Neuron (in vitro differentiated cells): ENCODE measurements at regions not wholly inside any gene's neighbourhood (a gene's known extent, or its start where the extent isn't known, plus 50 kb on each side); places are given as distances from the start of the nearest gene placed in this dataset.

Experiments used
- H2AFZ ChIP-seq: one replicate; pipeline ENCODE4 v1.6.1; 2013; ENCODE audit warnings: low read depth, mild to moderate bottlenecking, inconsistent platforms, low read length, moderate library complexity
- H3K27me3 ChIP-seq: one replicate; pipeline ENCODE4 v1.6.1; 2013; ENCODE audit warnings: low read length; ENCODE audit not compliant: insufficient read depth
- H3K36me3 ChIP-seq: one replicate; pipeline ENCODE4 v1.6.1; 2013; ENCODE audit warnings: low read length; ENCODE audit not compliant: insufficient read depth
- H3K4me1 ChIP-seq: one replicate; pipeline ENCODE4 v1.6.1; 2013; ENCODE audit warnings: low read length; ENCODE audit not compliant: insufficient read depth
- H3K4me3 ChIP-seq: 2 replicates; pipeline ENCODE4 v1.5.1; 2013; ENCODE audit warnings: mild to moderate bottlenecking, low read length, moderate library complexity
- H3K9me3 ChIP-seq: one replicate; pipeline ENCODE4 v1.6.1; 2013; ENCODE audit warnings: low read length

DNA sequence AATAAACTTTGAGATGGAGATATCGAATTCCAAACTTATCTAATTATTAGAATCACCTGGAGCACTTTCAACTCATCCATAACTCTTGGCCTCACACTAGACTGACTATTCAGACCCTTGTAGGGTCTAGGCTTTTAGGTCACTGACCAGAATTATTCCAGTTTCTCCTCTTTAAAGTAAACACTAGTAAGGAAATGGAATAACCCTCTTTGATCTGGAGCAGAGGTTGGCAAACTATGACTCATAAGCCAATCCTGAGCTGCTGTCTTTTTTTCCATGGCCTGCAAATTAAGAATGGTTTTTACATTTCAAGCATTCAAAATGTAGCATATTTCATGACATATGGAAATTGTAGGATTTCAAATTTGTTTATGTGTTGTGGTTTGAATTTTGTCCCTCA, 1601.9 kb downstream of the REEP3 start:
- H3K36me3 ChIP-seq: no peaks in the 10 kb centered on the region
- H3K27me3 ChIP-seq: no peaks in the 10 kb centered on the region
- H3K4me1 ChIP-seq: no peaks in the 10 kb centered on the region
- no peaks in the 10 kb centered on the region for H3K9me3 ChIP-seq
- no peak overlapping the region for H3K4me3 ChIP-seq
- no peak overlapping the region for H2AFZ ChIP-seq

- Histone ChIP-seq H3K27me3 (no peaks in the 10 kb centered on the region), H3K4me3 (no peak overlapping the region), H2AFZ (no peak overlapping the region), H3K9me3 (no peaks in the 10 kb centered on the region), H3K36me3 (no peaks in the 10 kb centered on the region), H3K4me1 (no peaks in the 10 kb centered on the region)
These were observed 1604.0 kb downstream of the REEP3 start for GRCh38 chr10:65125212-65125611.

DNA sequence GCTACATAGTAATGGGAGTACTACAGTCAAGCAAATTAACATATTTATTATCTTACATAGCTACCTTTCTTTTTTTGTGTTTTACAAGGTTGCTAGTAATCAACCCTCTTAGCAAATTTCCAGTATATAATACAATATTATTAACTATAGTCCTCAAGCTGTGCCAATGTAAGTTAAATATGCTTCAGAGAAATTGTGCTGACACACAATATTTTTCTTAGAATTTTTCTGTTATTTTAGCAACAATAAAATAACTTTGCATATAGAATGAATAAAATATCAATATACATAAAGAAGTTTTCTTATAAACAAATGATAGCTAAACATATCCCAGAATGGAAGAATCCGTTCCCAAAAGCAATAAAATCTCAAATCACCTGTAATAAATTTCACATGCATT, 1605.1 kb downstream of the REEP3 start:
- Histone ChIP-seq H3K4me3 (no peak overlapping the region), H2AFZ (no peak overlapping the region), H3K9me3 (no peaks in the 10 kb centered on the region)

DNA sequence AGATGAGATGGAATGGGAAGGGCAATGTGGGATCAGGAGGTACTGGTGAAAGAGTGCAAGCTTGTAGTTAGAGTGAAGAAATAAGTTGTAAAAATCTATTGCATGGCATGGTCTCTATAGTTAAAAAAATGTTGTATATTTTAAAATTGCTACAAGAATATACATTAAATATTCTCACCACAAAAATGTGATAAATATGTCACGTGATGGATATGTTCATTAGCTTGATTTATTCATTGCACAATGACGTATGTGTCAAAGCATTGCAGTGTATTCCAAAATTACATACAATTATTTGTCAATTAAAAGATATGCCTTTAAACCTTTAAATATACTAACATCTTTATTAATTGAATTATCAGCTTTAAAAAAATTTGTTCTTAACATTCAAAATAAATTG, 1607.1 kb downstream of the REEP3 start:
- H3K9me3 ChIP-seq: no peaks in the 10 kb centered on the region
- no peaks in the 10 kb centered on the region for H3K27me3 ChIP-seq
- no peak overlapping the region for H3K4me3 ChIP-seq
- H3K4me1 ChIP-seq: no peaks in the 10 kb centered on the region
- no peak overlapping the region for H2AFZ ChIP-seq
- H3K36me3 ChIP-seq: no peaks in the 10 kb centered on the region

More for the DNA sequence above, 1605.1 kb downstream of the REEP3 start:
- H3K36me3 ChIP-seq: no peaks in the 10 kb centered on the region
- no peaks in the 10 kb centered on the region for H3K27me3 ChIP-seq
- H3K4me1 ChIP-seq: no peaks in the 10 kb centered on the region

- Histone ChIP-seq H3K9me3 (no peaks in the 10 kb centered on the region), H3K4me3 (no peak overlapping the region), H3K36me3 (no peaks in the 10 kb centered on the region), H2AFZ (no peak overlapping the region), H3K4me1 (no peaks in the 10 kb centered on the region), H3K27me3 (no peaks in the 10 kb centered on the region)
These were observed 1609.1 kb downstream of the REEP3 start for GRCh38 chr10:65130162-65130758.

DNA sequence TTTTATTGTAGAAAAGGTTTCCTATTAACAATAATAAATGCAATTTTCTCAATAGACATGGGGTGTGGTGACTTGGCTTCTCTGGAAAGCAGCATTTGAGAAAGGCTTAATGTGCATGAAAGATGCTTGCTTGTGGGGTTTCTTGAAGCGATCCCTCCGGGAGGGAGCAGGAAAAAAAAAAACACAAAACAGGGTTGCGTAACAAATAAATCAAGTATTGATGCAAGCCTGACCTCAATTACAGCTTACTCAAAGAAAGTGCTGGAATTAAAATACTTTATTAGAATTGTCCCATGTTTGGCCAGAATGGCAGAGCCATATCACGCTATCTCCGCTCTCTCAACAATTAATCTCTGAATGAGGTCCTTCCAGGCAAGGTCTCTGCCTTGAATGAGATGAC, 1612.5 kb downstream of the REEP3 start:
- no peaks in the 10 kb centered on the region for H3K4me1 ChIP-seq
- H3K27me3 ChIP-seq: no peaks in the 10 kb centered on the region
- no peaks in the 10 kb centered on the region for H3K9me3 ChIP-seq
- H3K36me3 ChIP-seq: no peaks in the 10 kb centered on the region
- H3K4me3 ChIP-seq: no peak overlapping the region
- H2AFZ ChIP-seq: no peak overlapping the region

DNA sequence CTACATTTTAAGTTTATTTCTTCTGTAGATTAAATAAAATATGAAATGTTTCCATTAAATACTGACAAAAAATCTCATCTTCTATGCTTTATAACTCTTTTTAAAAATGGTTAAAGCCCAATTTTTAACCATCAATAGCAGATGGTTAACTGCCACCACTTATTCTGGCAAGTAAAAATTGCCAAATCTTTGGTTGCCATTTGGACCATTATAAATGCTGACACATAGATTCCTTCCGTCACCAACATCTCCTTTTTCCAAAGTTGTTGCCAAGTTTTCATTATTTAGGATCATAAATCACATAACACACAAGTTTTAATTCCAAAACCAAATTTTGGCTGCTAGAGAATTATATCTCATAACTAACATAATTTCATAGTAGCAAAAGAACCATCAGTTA, 1614.3 kb downstream of the REEP3 start:
- no peaks in the 10 kb centered on the region for H3K27me3 ChIP-seq
- H3K4me3 ChIP-seq: no peak overlapping the region
- H3K36me3 ChIP-seq: no peaks in the 10 kb centered on the region
- no peaks in the 10 kb centered on the region for H3K4me1 ChIP-seq
- H2AFZ ChIP-seq: no peak overlapping the region
- no peaks in the 10 kb centered on the region for H3K9me3 ChIP-seq

- Histone ChIP-seq H3K4me1 (no peaks in the 10 kb centered on the region), H3K4me3 (no peak overlapping the region), H3K36me3 (no peaks in the 10 kb centered on the region), H3K27me3 (no peaks in the 10 kb centered on the region), H3K9me3 (no peaks in the 10 kb centered on the region), H2AFZ (no peak overlapping the region)
These were observed 1621.6 kb downstream of the REEP3 start for GRCh38 chr10:65142641-65143435.

GRCh38 chr10:65143723-65144122, 1622.5 kb downstream of the REEP3 start:
- H3K4me1 ChIP-seq: no peaks in the 10 kb centered on the region
- H2AFZ ChIP-seq: no peak overlapping the region
- H3K27me3 ChIP-seq: no peaks in the 10 kb centered on the region
- H3K9me3 ChIP-seq: no peaks in the 10 kb centered on the region
- no peaks in the 10 kb centered on the region for H3K36me3 ChIP-seq
- no peak overlapping the region for H3K4me3 ChIP-seq

GRCh38 chr10:65149878-65150277, 1628.7 kb downstream of the REEP3 start:
- no peak overlapping the region for H3K4me3 ChIP-seq
- no peaks in the 10 kb centered on the region for H3K9me3 ChIP-seq
- H3K27me3 ChIP-seq: no peaks in the 10 kb centered on the region
- no peaks in the 10 kb centered on the region for H3K4me1 ChIP-seq
- no peak overlapping the region for H2AFZ ChIP-seq
- no peaks in the 10 kb centered on the region for H3K36me3 ChIP-seq

GRCh38 chr10:65166272-65166671, 1645.1 kb downstream of the REEP3 start:
- no peaks in the 10 kb centered on the region for H3K27me3 ChIP-seq
- no peaks in the 10 kb centered on the region for H3K9me3 ChIP-seq
- no peaks in the 10 kb centered on the region for H3K36me3 ChIP-seq
- H3K4me1 ChIP-seq: no peaks in the 10 kb centered on the region
- H3K4me3 ChIP-seq: no peak overlapping the region
- no peak overlapping the region for H2AFZ ChIP-seq

- Histone ChIP-seq H3K36me3 (no peaks in the 10 kb centered on the region), H3K4me1 (no peaks in the 10 kb centered on the region), H3K4me3 (no peak overlapping the region), H3K27me3 (no peaks in the 10 kb centered on the region), H3K9me3 (no peaks in the 10 kb centered on the region), H2AFZ (no peak overlapping the region)
These were observed 1651.0 kb downstream of the REEP3 start for GRCh38 chr10:65172249-65172648.

GRCh38 chr10:65176994-65177393, 1655.8 kb downstream of the REEP3 start:
- Histone ChIP-seq H3K27me3 (no peaks in the 10 kb centered on the region), H3K36me3 (no peaks in the 10 kb centered on the region), H3K4me1 (no peaks in the 10 kb centered on the region), H3K9me3 (no peaks in the 10 kb centered on the region), H3K4me3 (no peak overlapping the region), H2AFZ (no peak overlapping the region)

- Histone ChIP-seq H3K27me3 (no peaks in the 10 kb centered on the region), H3K9me3 (no peaks in the 10 kb centered on the region), H3K36me3 (no peaks in the 10 kb centered on the region), H3K4me1 (no peaks in the 10 kb centered on the region), H3K4me3 (no peak overlapping the region), H2AFZ (no peak overlapping the region)
These were observed 1662.0 kb downstream of the REEP3 start for GRCh38 chr10:65183236-65183635.
